Endothelial cell of umbilical vein (primary cell): ENCODE measurements at regions not wholly inside any gene's neighbourhood (a gene's known extent, or its start where the extent isn't known, plus 50 kb on each side); places are given as distances from the start of the nearest gene placed in this dataset.

Experiments used
- BruUV-seq: library from RNA; stranded (reverse); fragments of 400-500 nt; replicated peaks from 2 replicates; lab custom pipeline; 2021; lab: Mats Ljungman, UMichigan
- CTCF ChIA-PET: fragments of 300-600, 350-600 bp; sonication (Branson Sonifier 250); formaldehyde crosslinking; loops from one replicate; lab custom pipeline; 2021; ENCODE audit warnings: antibody characterized with exemption, inconsistent platforms; lab: Charles Lee
- POLR2A ChIA-PET: fragments of 300-600, 350-600 bp; sonication (Branson Sonifier 250); formaldehyde crosslinking; loops from one replicate; lab custom pipeline; 2021; ENCODE audit warnings: antibody characterized with exemption, inconsistent platforms; lab: Charles Lee
- DNase-seq: peaks from one replicate; pipeline ENCODE4 v3.0.0-alpha.2; 2011; ENCODE audit warnings: low read depth, low spot score
- FAIRE-seq: peaks from 2 replicates; lab custom pipeline; 2011; peaks lifted over from hg19 to GRCh38; lab: Jason Lieb, UNC
- H2AFZ ChIP-seq: 2 replicates; pipeline ENCODE4 v1.6.0; 2012; ENCODE audit warnings: low read depth, low read length, control low read depth, inconsistent platforms
- H3K27ac ChIP-seq: 2 replicates; pipeline ENCODE4 v1.5.1; 2011; ENCODE audit warnings: low read depth, mild to moderate bottlenecking, control low read depth, low read length, moderate library complexity; ENCODE audit not compliant: insufficient read depth
- H3K27me3 ChIP-seq, 2 experiments: 2 replicates each; pipeline versions ENCODE4 v1.6.0 to v1.6.1; 2011; ENCODE audit warnings: low read length in 2 of 2, mixed read lengths in 1 of 2; ENCODE audit not compliant: control insufficient read depth in 2 of 2, insufficient read depth in 2 of 2
- H3K36me3 ChIP-seq, 2 experiments: 2 replicates in 1 of 2; 3 replicates in 1 of 2; pipeline ENCODE4 v1.5.1; 2011; ENCODE audit warnings: low read length in 2 of 2, mild to moderate bottlenecking in 1 of 2, moderate library complexity in 1 of 2; ENCODE audit not compliant: control insufficient read depth in 2 of 2, insufficient read depth in 2 of 2; ENCODE audit errors: extremely low read depth in 1 of 2
- H3K4me1 ChIP-seq: 3 replicates; pipeline ENCODE4 v1.5.1; 2011; ENCODE audit warnings: mild to moderate bottlenecking, low read length; ENCODE audit not compliant: control insufficient read depth, insufficient read depth; ENCODE audit errors: extremely low read depth
- H3K4me2 ChIP-seq: 2 replicates; pipeline ENCODE4 v1.6.1; 2011; ENCODE audit warnings: low read length, control low read depth, mixed read lengths; ENCODE audit not compliant: insufficient read depth
- H3K4me3 ChIP-seq, 3 experiments: fragments of 200-600 bp in 1 of 3; sonication (generic), shearing (Covaris generic) in 1 of 3; replicated peaks in 1 of 3; 2 replicates each; pipeline ENCODE4 v1.5.1; 2011 to 2016; ENCODE audit warnings: control low read depth in 3 of 3, low read length in 3 of 3, mild to moderate bottlenecking in 2 of 3, inconsistent platforms in 1 of 3, low read depth in 1 of 3, moderate library complexity in 1 of 3; ENCODE audit not compliant: insufficient read depth in 1 of 3
- H3K79me2 ChIP-seq: 2 replicates; pipeline ENCODE4 v1.6.0; 2012; ENCODE audit warnings: low read length, inconsistent platforms; ENCODE audit not compliant: control insufficient read depth, insufficient read depth
- H3K9ac ChIP-seq: replicated peaks from 2 replicates; pipeline ENCODE3; 2011; ENCODE audit warnings: low read length, control low read depth; ENCODE audit not compliant: insufficient read depth; ENCODE audit errors: extremely low read depth
- H3K9me1 ChIP-seq: replicated peaks from 3 replicates; pipeline ENCODE4 v1.6.0; 2011; ENCODE audit warnings: mild to moderate bottlenecking, low read length; ENCODE audit not compliant: control insufficient read depth, insufficient read depth; ENCODE audit errors: extremely low read depth
- H3K9me3 ChIP-seq: replicated peaks from 2 replicates; pipeline ENCODE4 v1.5.1; 2012; ENCODE audit warnings: low read length, inconsistent platforms; ENCODE audit not compliant: control insufficient read depth, insufficient read depth
- H4K20me1 ChIP-seq: replicated peaks from 2 replicates; pipeline ENCODE3; 2011; ENCODE audit warnings: mild to moderate bottlenecking, low read length; ENCODE audit not compliant: control insufficient read depth, insufficient read depth; ENCODE audit errors: extremely low read depth
- CTCF ChIP-seq, 2 donors: IDR thresholded peaks; 1 replicate in 1 of 2; 2 replicates in 1 of 2; pipeline ENCODE4 v1.5.1; 2011; ENCODE audit warnings: low read length in 2 of 2, mild to moderate bottlenecking in 2 of 2, moderate library complexity in 2 of 2, control low read depth in 1 of 2, inconsistent platforms in 1 of 2, low read depth in 1 of 2; ENCODE audit not compliant: insufficient read depth in 1 of 2; ENCODE audit errors: extremely low read depth in 1 of 2
- EZH2 ChIP-seq: IDR thresholded peaks from 2 replicates; pipeline ENCODE4 v1.6.1; 2012; ENCODE audit warnings: borderline replicate concordance, low read depth, mild to moderate bottlenecking, moderate library complexity, low read length, inconsistent platforms; ENCODE audit not compliant: severe bottlenecking
- FOS ChIP-seq: IDR thresholded peaks from 2 replicates; pipeline ENCODE4 v1.6.1; 2011; ENCODE audit warnings: mild to moderate bottlenecking, low read length, moderate library complexity, borderline replicate concordance; ENCODE audit not compliant: insufficient read depth
- GATA2 ChIP-seq: IDR thresholded peaks from 2 replicates; pipeline ENCODE4 v1.7.0; 2011; ENCODE audit warnings: low read depth, mild to moderate bottlenecking, moderate library complexity, mixed read lengths, low read length; ENCODE audit not compliant: insufficient read length, insufficient read depth
- JUN ChIP-seq: IDR thresholded peaks from 2 replicates; pipeline ENCODE4 v1.6.1; 2011; ENCODE audit warnings: borderline replicate concordance, low read depth; ENCODE audit not compliant: insufficient read length, insufficient read depth
- MAX ChIP-seq: IDR thresholded peaks from 2 replicates; pipeline ENCODE4 v1.6.1; 2011; ENCODE audit not compliant: insufficient read depth, insufficient read length
- MYC ChIP-seq: IDR thresholded peaks from one replicate; pipeline ENCODE4 v1.6.1; 2011; ENCODE audit warnings: mild to moderate bottlenecking, low read depth, low read length
- POLR2A ChIP-seq: IDR thresholded peaks from 2 replicates; pipeline ENCODE4 v1.6.1; 2012; ENCODE audit warnings: low read depth, mild to moderate bottlenecking, control low read depth, low read length
- POLR2AphosphoS5 ChIP-seq: IDR thresholded peaks from 2 replicates; pipeline ENCODE4 v1.6.1; 2012; ENCODE audit warnings: low read depth, mild to moderate bottlenecking, control low read depth, low read length, moderate library complexity; ENCODE audit not compliant: insufficient read depth
- dilution Hi-C: fragments of 300-500 bp; cut with MboI; formaldehyde crosslinking; loops from one replicate; pipeline ENCODE4 v1.15.0; 2019; ENCODE audit warnings: low sequenced_read_pairs; ENCODE audit not compliant: extremely low pct_ligation_motif_present
- intact Hi-C: fragments of 100-400 bp; cut with micrococcal nuclease; formaldehyde crosslinking; loops from one replicate; pipeline ENCODE4 v1.10.0; 2022

- Histone ChIP-seq H3K9me1 (no peaks in the 10 kb centered on the region), H2AFZ (no peak overlapping the region), H4K20me1 (no peaks in the 10 kb centered on the region), H3K27ac (no peak overlapping the region), H3K9me3 (no peaks in the 10 kb centered on the region), H3K79me2 (no peaks in the 10 kb centered on the region), H3K4me2 (no peak overlapping the region), H3K4me3 (no peak overlapping the region), H3K4me1 (no peaks in the 10 kb centered on the region), H3K9ac (no peak overlapping the region), H3K36me3 (no peaks in the 10 kb centered on the region), H3K27me3 (no peaks in the 10 kb centered on the region)
- FAIRE-seq, result no peak
- ChIA-PET POLR2A (no interaction called here), CTCF (no interaction called here)
- TF ChIP-seq GATA2 (no peak), FOS (no peak), MYC (no peak), EZH2 (no peak), MAX (no peak), POLR2AphosphoS5 (no peak), POLR2A (no peak), JUN (no peak), CTCF (IDR thresholded peaks at IDR 0.05; ENCODE audit: extremely low read depth in 1 of 2, insufficient read depth in 1 of 2, low read depth in 1 of 2, low read length in 2 of 2) (no peak)
- no peak for DNase-seq
- intact Hi-C loops, result no loop called here
- BruUV-seq, result no TSS peak
- dilution Hi-C loops, result no loop called here
Observed at GRCh38 chr12:58034712-58035111, 93.3 kb downstream of the ATP23 start.
